ENCODE measurements at regions not wholly inside any gene's neighbourhood (a gene's known extent, or its start where the extent isn't known, plus 50 kb on each side); places are given as distances from the start of the nearest gene placed in this dataset.
"Not testable (repeated sequence)": the region's sequence is repeated elsewhere in the genome, so short reads cannot be mapped to it uniquely, and the experiment has no call there.

GRCh38 chr16:34609435-34609834 is 1150.0 kb downstream of the TP53TG3F start:
- Mint-ChIP-seq H3K36me3 (ENCODE audit: low read depth) (peaks cover 25% of the 10 kb centered on the region), H3K9me3 (peaks cover 55% of the 10 kb centered on the region)
- not testable (repeated sequence) for DNase-seq, ATAC-seq, H3K27ac Mint-ChIP-seq, H3K27me3 Mint-ChIP-seq, H3K4me1 Mint-ChIP-seq, H3K4me3 Mint-ChIP-seq

Measured in activated naive CD8-positive, alpha-beta T cell treated with anti-CD3 and anti-CD28 coated beads, Interleukin-2, amount 50 U/mL, for 24 hours (primary cell).